Coronary artery (tissue), 2 donors: ENCODE measurements at regions not wholly inside any gene's neighbourhood (a gene's known extent, or its start where the extent isn't known, plus 50 kb on each side); places are given as distances from the start of the nearest gene placed in this dataset.

Experiments used
- DNase-seq: peaks from one replicate; pipeline ENCODE4 v3.0.0-alpha.2; 2017; ENCODE audit warnings: low spot score
- H3K27ac ChIP-seq, 2 donors: fragments of 200-600 bp; sonication (generic); one replicate each; pipeline ENCODE4 v1.5.1; 2016 to 2019
- H3K4me3 ChIP-seq: fragments of 200-600 bp; sonication (generic); 2 replicates; pipeline ENCODE4 v1.5.1; 2016; ENCODE audit warnings: mild to moderate bottlenecking, moderate library complexity
- CTCF ChIP-seq: fragments of 200-600 bp; sonication (generic); IDR thresholded peaks from one replicate; pipeline ENCODE4 v1.5.1; 2019; ENCODE audit warnings: antibody characterized with exemption

GRCh38 chr5:111676926-111677415 lies 80.0 kb downstream of the NREP start:
- no peak for TF ChIP-seq CTCF
- no peak for DNase-seq
- H3K27ac ChIP-seq: no peak overlapping the region
- no peak overlapping the region for H3K4me3 ChIP-seq

GRCh38 chr5:111676466-111676865 lies 80.5 kb downstream of the NREP start:
- Histone ChIP-seq H3K27ac (no peak overlapping the region), H3K4me3 (no peak overlapping the region)
- TF ChIP-seq CTCF: no peak
- DNase-seq: no peak

GRCh38 chr5:111675201-111675934 lies 81.6 kb downstream of the NREP start:
- no peak for TF ChIP-seq CTCF

GRCh38 chr5:111673891-111674626 lies 82.9 kb downstream of the NREP start:
- Histone ChIP-seq H3K4me3 (no peak overlapping the region), H3K27ac (no peak overlapping the region)
- no peak for TF ChIP-seq CTCF
- no peak for DNase-seq

More at GRCh38 chr5:111675201-111675934, 81.6 kb downstream of the NREP start:
- H3K27ac ChIP-seq: no peak overlapping the region
- DNase-seq: no peak
- H3K4me3 ChIP-seq: no peak overlapping the region

- H3K27ac ChIP-seq: no peak overlapping the region
- no peak overlapping the region for H3K4me3 ChIP-seq
- no peak for TF ChIP-seq CTCF
- no peak for DNase-seq
Observed at GRCh38 chr5:111672099-111672498, 84.9 kb downstream of the NREP start.

DNA sequence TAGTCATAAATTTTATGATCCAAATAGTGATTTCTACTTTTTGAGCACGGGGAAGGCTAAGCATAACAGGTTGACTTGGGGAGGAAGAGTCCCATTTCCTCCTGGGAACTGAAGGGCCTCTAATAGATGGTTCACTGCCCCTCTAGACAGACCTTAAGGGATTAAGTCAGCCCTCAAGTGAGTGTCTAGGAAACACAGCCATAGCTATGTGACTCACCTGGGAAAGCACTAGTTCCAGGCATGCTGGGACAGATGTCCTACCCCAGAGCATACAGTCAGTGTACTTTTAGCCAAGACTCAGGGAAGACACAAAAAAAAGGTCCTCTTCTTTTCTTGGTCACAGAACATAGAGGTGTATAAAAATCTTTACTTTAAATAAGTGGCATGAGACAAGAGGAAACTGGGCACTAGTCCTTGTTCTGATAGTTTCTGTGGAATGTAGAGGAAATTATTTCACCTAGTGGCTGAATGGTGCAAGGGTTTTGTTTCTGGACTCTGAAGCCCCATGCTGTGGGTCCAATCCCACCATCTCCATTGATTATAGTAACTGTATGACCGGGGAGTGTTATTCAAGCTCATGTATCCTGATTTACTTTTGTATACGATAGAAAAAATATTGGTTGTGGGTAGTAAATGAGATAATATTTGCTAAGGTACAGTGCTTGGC lies 86.0 kb downstream of the NREP start:
- no peak for DNase-seq
- no peak for TF ChIP-seq CTCF
- Histone ChIP-seq H3K4me3 (no peak overlapping the region), H3K27ac (no peak overlapping the region)
